Uterus (tissue), 2 donors: ENCODE measurements at regions not wholly inside any gene's neighbourhood (a gene's known extent, or its start where the extent isn't known, plus 50 kb on each side); places are given as distances from the start of the nearest gene placed in this dataset.

Experiments
- CTCF ChIP-seq, 4 experiments: fragments of 200-600 bp in 2 of 4; fragments of 450-650 bp in 2 of 4; sonication (generic) in 2 of 4; IDR thresholded peaks; one replicate each; pipeline ENCODE4 v1.5.1; 2016 to 2019; ENCODE audit warnings: antibody characterized with exemption in 4 of 4, mild to moderate bottlenecking in 2 of 4, moderate library complexity in 1 of 4
- POLR2A ChIP-seq, 2 donors: fragments of 450-650 bp; IDR thresholded peaks; one replicate each; pipeline ENCODE4 v1.6.1; 2016; ENCODE audit warnings: antibody characterized with exemption in 2 of 2, mild to moderate bottlenecking in 1 of 2, moderate library complexity in 1 of 2

GRCh38 chr3:195010551-195011100 is 260.3 kb downstream of the XXYLT1 start:
- TF ChIP-seq CTCF (IDR thresholded peaks at IDR 0.05), result no peak
- no peak for TF ChIP-seq POLR2A (IDR thresholded peaks at IDR 0.05)
